BJ (cell line): ENCODE measurements at regions not wholly inside any gene's neighbourhood (a gene's known extent, or its start where the extent isn't known, plus 50 kb on each side); places are given as distances from the start of the nearest gene placed in this dataset.

ENCODE experiments used
- CTCF ChIA-PET: fragments of 350-600 bp; formaldehyde crosslinking; extraction: SDS; loops from one replicate; lab custom pipeline; 2021; ENCODE audit warnings: antibody characterized with exemption, inconsistent platforms; lab: Yijun Ruan, JAX
- POLR2A ChIA-PET: fragments of 300-600 bp; sonication (Branson Sonifier 250); formaldehyde crosslinking; extraction: SDS; loops from one replicate; lab custom pipeline; 2021; ENCODE audit warnings: antibody characterized with exemption; lab: Charles Lee
- DNase-seq: peaks from one replicate; pipeline ENCODE4 v3.0.0-alpha.2; 2011; ENCODE audit warnings: low read depth
- H3K27me3 ChIP-seq: 2 replicates; pipeline ENCODE4 v1.6.0; 2011; ENCODE audit warnings: low read length; ENCODE audit not compliant: control insufficient read depth, insufficient read depth
- H3K36me3 ChIP-seq: 2 replicates; pipeline ENCODE4 v1.5.1; 2011; ENCODE audit warnings: low read length; ENCODE audit not compliant: control insufficient read depth, insufficient read depth
- H3K4me3 ChIP-seq: 2 replicates; pipeline ENCODE4 v1.5.1; 2011; ENCODE audit warnings: low read depth, mild to moderate bottlenecking, control low read depth, low read length
- TF ChIP-seq, protein P1 (sequence below): IDR thresholded peaks from 2 replicates; pipeline ENCODE4 v1.5.1; 2011; ENCODE audit warnings: low read depth, mild to moderate bottlenecking, control low read depth, inconsistent platforms, low read length, moderate library complexity; ENCODE audit not compliant: insufficient read depth

DNA sequence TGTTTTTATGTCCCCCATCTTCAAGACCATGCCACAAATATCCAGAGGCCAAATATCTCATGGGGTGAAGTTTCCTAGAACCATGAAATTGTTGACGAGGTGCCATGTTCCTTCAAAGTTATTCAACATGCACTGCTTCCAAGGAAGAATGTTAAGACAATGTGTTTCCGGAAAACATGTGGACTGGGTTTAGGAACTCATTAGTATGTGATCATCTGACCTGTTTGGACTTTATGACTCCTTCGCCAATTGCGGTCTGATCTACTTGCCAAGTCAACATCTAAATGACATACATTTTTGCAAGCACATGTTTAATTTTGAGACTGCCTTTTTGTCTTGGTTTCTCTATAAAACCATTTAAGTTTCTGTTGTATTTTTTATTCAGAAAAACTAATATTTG lies 234.8 kb downstream of the MAF start:
- Histone ChIP-seq H3K4me3 (no peak overlapping the region), H3K27me3 (no peaks in the 10 kb centered on the region), H3K36me3 (no peaks in the 10 kb centered on the region)
- POLR2A ChIA-PET = no interaction called here
- TF ChIP-seq, protein P1, sequence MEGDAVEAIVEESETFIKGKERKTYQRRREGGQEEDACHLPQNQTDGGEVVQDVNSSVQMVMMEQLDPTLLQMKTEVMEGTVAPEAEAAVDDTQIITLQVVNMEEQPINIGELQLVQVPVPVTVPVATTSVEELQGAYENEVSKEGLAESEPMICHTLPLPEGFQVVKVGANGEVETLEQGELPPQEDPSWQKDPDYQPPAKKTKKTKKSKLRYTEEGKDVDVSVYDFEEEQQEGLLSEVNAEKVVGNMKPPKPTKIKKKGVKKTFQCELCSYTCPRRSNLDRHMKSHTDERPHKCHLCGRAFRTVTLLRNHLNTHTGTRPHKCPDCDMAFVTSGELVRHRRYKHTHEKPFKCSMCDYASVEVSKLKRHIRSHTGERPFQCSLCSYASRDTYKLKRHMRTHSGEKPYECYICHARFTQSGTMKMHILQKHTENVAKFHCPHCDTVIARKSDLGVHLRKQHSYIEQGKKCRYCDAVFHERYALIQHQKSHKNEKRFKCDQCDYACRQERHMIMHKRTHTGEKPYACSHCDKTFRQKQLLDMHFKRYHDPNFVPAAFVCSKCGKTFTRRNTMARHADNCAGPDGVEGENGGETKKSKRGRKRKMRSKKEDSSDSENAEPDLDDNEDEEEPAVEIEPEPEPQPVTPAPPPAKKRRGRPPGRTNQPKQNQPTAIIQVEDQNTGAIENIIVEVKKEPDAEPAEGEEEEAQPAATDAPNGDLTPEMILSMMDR = no peak
- CTCF ChIA-PET = no interaction called here
- no peak for DNase-seq

GRCh38 chr16:79363484-79363883 lies 237.1 kb downstream of the MAF start:
- POLR2A ChIA-PET = no interaction called here
- Histone ChIP-seq H3K4me3 (no peak overlapping the region), H3K36me3 (no peaks in the 10 kb centered on the region), H3K27me3 (no peaks in the 10 kb centered on the region)
- TF ChIP-seq, protein P1 = no peak
- DNase-seq = no peak
- CTCF ChIA-PET = no interaction called here

DNA sequence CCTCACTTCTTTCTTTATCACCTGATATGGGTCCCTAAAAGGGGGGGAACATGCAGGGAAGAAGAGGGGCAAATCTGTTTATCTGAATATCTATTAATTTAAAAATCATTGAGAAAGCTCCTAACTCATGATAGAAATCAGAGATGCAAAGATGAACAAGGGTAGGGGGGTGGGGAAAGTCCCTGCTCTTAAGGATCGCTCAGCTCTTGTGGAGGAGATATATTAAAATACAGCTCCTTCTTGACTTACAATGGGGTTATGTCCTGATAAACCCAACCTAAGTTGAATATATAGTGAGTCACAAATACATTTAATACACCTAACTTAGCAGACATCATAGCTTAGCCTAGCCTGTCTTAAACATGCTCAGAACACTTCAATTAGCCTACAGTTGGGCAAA lies 237.5 kb downstream of the MAF start:
- H3K27me3 ChIP-seq = no peaks in the 10 kb centered on the region
- ChIA-PET POLR2A (no interaction called here), CTCF (no interaction called here)
- DNase-seq = no peak
- TF ChIP-seq, protein P1 = no peak
- H3K36me3 ChIP-seq = no peaks in the 10 kb centered on the region
- H3K4me3 ChIP-seq = no peak overlapping the region

GRCh38 chr16:79362300-79362970 lies 238.1 kb downstream of the MAF start:
- Histone ChIP-seq H3K36me3 (no peaks in the 10 kb centered on the region), H3K27me3 (no peaks in the 10 kb centered on the region), H3K4me3 (no peak overlapping the region)
- ChIA-PET POLR2A (no interaction called here), CTCF (no interaction called here)
- TF ChIP-seq, protein P1 = no peak
- DNase-seq = no peak

- ChIA-PET CTCF (no interaction called here), POLR2A (no interaction called here)
- DNase-seq = no peak
- H3K4me3 ChIP-seq = no peak overlapping the region
- H3K27me3 ChIP-seq = no peaks in the 10 kb centered on the region
- no peaks in the 10 kb centered on the region for H3K36me3 ChIP-seq
- TF ChIP-seq, protein P1 = no peak
Measured at GRCh38 chr16:79361132-79361751, 239.3 kb downstream of the MAF start.
